Mesendoderm (in vitro differentiated cells): ENCODE measurements at regions not wholly inside any gene's neighbourhood (a gene's known extent, or its start where the extent isn't known, plus 50 kb on each side); places are given as distances from the start of the nearest gene placed in this dataset.
A peak's percentile ranks its signal among the peaks of the same experiment; 100 is the strongest.

ENCODE experiments used
- DNase-seq: peaks from one replicate; pipeline ENCODE4 v3.0.0; 2013
- H2AK5ac ChIP-seq: 2 replicates; pipeline ENCODE4 v1.6.1; 2013; ENCODE audit warnings: low read length, inconsistent platforms
- H2BK120ac ChIP-seq: 2 replicates; pipeline ENCODE4 v1.6.1; 2013; ENCODE audit warnings: low read depth, mild to moderate bottlenecking, low read length, moderate library complexity, mixed read lengths
- H2BK15ac ChIP-seq: replicated peaks from 2 replicates; pipeline ENCODE4 v1.6.1; 2013; ENCODE audit warnings: low read depth, mild to moderate bottlenecking, moderate library complexity
- H2BK5ac ChIP-seq: 2 replicates; pipeline ENCODE4 v1.6.1; 2013; ENCODE audit warnings: low read length, inconsistent platforms
- H3K18ac ChIP-seq: 2 replicates; pipeline ENCODE4 v1.6.1; 2013; ENCODE audit warnings: mild to moderate bottlenecking, low read length, mixed read lengths
- H3K23ac ChIP-seq: one replicate; pipeline ENCODE4 v1.6.1; 2013; ENCODE audit warnings: low read length
- H3K27ac ChIP-seq: 2 replicates; pipeline ENCODE4 v1.5.1; 2013; ENCODE audit warnings: low read depth, mild to moderate bottlenecking, inconsistent platforms, low read length, moderate library complexity
- H3K27me3 ChIP-seq: 2 replicates; pipeline ENCODE4 v1.6.1; 2013; ENCODE audit warnings: low read length, control low read depth, mild to moderate bottlenecking, inconsistent platforms; ENCODE audit not compliant: insufficient read depth, poor library complexity
- H3K36me3 ChIP-seq: 2 replicates; pipeline ENCODE4 v1.6.1; 2013; ENCODE audit warnings: low read length, inconsistent platforms; ENCODE audit not compliant: control insufficient read depth, insufficient read depth
- H3K4ac ChIP-seq: one replicate; pipeline ENCODE4 v1.6.1; 2013; ENCODE audit warnings: low read depth, mild to moderate bottlenecking, low read length, moderate library complexity
- H3K4me1 ChIP-seq: 2 replicates; pipeline ENCODE4 v1.6.1; 2013; ENCODE audit warnings: low read depth, low read length, inconsistent platforms; ENCODE audit not compliant: control insufficient read depth
- H3K4me2 ChIP-seq: 2 replicates; pipeline ENCODE4 v1.6.1; 2013; ENCODE audit warnings: low read length
- H3K4me3 ChIP-seq: 2 replicates; pipeline ENCODE4 v1.5.1; 2013; ENCODE audit warnings: mild to moderate bottlenecking, low read length
- H3K56ac ChIP-seq: one replicate; pipeline ENCODE4 v1.6.1; 2013; ENCODE audit warnings: low read length
- H3K79me1 ChIP-seq: 2 replicates; pipeline ENCODE4 v1.6.1; 2013; ENCODE audit warnings: low read length, inconsistent platforms
- H3K79me2 ChIP-seq: 2 replicates; pipeline ENCODE4 v1.6.1; 2013; ENCODE audit warnings: mild to moderate bottlenecking, low read length; ENCODE audit not compliant: control insufficient read depth, insufficient read depth
- H3K9ac ChIP-seq: 2 replicates; pipeline ENCODE4 v1.6.1; 2013; ENCODE audit warnings: low read length, inconsistent platforms
- H4K5ac ChIP-seq: one replicate; pipeline ENCODE4 v1.6.1; 2013; ENCODE audit warnings: low read length
- H4K8ac ChIP-seq: one replicate; pipeline ENCODE4 v1.6.1; 2013; ENCODE audit warnings: low read depth, mild to moderate bottlenecking, control low read depth, low read length, moderate library complexity
- WGBS: extraction: QIAGEN DNeasy Blood & Tissue Kit; methylation state at CpG from one replicate; pipeline ENCODE4 v1.1.7; 2013; ENCODE audit warnings: low lambda C conversion rate, missing lambda C conversion rate; ENCODE audit not compliant: insufficient coverage; ENCODE audit errors: extremely low coverage; 5-methylcytosine and 5-hydroxymethylcytosine counted together

GRCh38 chr14:37707716-37708115, 112.3 kb downstream of the TTC6 start:
- Histone ChIP-seq H3K79me2 (no peaks in the 10 kb centered on the region), H3K4me3 (no peak overlapping the region), H3K18ac (no peak overlapping the region), H4K5ac (no peak overlapping the region), H3K4me1 (no peaks in the 10 kb centered on the region), H2BK120ac (no peak overlapping the region), H3K23ac (no peak overlapping the region), H3K9ac (no peak overlapping the region), H3K27me3 (no peaks in the 10 kb centered on the region), H2AK5ac (no peak overlapping the region), H4K8ac (no peak overlapping the region), H2BK5ac (no peak overlapping the region), H3K4me2 (no peak overlapping the region), H3K4ac (no peak overlapping the region), H3K79me1 (no peaks in the 10 kb centered on the region), H3K36me3 (no peaks in the 10 kb centered on the region), H3K27ac (no peak overlapping the region), H3K56ac (no peak overlapping the region), H2BK15ac (no peak overlapping the region)
- no CpG with 5 or more reads among the region's 2 CpGs for WGBS
- DNase-seq, result no peak

- Histone ChIP-seq H3K27me3 (no peaks in the 10 kb centered on the region), H3K18ac (no peak overlapping the region), H3K27ac (no peak overlapping the region), H2BK15ac (no peak overlapping the region), H3K4me3 (no peak overlapping the region), H2BK120ac (no peak overlapping the region), H3K23ac (no peak overlapping the region), H4K5ac (no peak overlapping the region), H2AK5ac (no peak overlapping the region), H4K8ac (no peak overlapping the region), H3K36me3 (no peaks in the 10 kb centered on the region), H3K9ac (no peak overlapping the region), H3K79me1 (no peaks in the 10 kb centered on the region), H3K79me2 (no peaks in the 10 kb centered on the region), H3K4ac (no peak overlapping the region), H3K4me1 (no peaks in the 10 kb centered on the region), H3K4me2 (no peak overlapping the region), H2BK5ac (no peak overlapping the region), H3K56ac (no peak overlapping the region)
- no CpG with 5 or more reads among the region's 2 CpGs for WGBS
- no peak for DNase-seq
Measured at GRCh38 chr14:37708481-37708880, 113.1 kb downstream of the TTC6 start.

- WGBS, result no CpG with 5 or more reads among the region's 3 CpGs
- Histone ChIP-seq H2BK120ac (no peak overlapping the region), H3K27me3 (no peaks in the 10 kb centered on the region), H4K8ac (no peak overlapping the region), H3K27ac (no peak overlapping the region), H3K79me2 (no peaks in the 10 kb centered on the region), H3K4me3 (no peak overlapping the region), H4K5ac (no peak overlapping the region), H3K9ac (no peak overlapping the region), H3K56ac (no peak overlapping the region), H3K4me1 (no peaks in the 10 kb centered on the region), H2BK15ac (no peak overlapping the region), H3K79me1 (no peaks in the 10 kb centered on the region), H3K23ac (no peak overlapping the region), H2AK5ac (no peak overlapping the region), H3K36me3 (no peaks in the 10 kb centered on the region), H3K18ac (no peak overlapping the region), H2BK5ac (no peak overlapping the region), H3K4ac (no peak overlapping the region), H3K4me2 (no peak overlapping the region)
- DNase-seq, result peak; percentile 3
Measured at GRCh38 chr14:37709419-37710195, 114.2 kb downstream of the TTC6 start.

GRCh38 chr14:37711356-37711830, 116.0 kb downstream of the TTC6 start:
- no peak overlapping the region for H2BK15ac ChIP-seq
- H3K23ac ChIP-seq, result no peak overlapping the region
- H3K79me2 ChIP-seq, result no peaks in the 10 kb centered on the region
- DNase-seq, result no peak
- H3K4me1 ChIP-seq, result no peaks in the 10 kb centered on the region
- no peaks in the 10 kb centered on the region for H3K79me1 ChIP-seq
- no peak overlapping the region for H3K27ac ChIP-seq
- no peak overlapping the region for H3K9ac ChIP-seq
- no peak overlapping the region for H2BK5ac ChIP-seq
- H3K4ac ChIP-seq, result no peak overlapping the region
- no peaks in the 10 kb centered on the region for H3K36me3 ChIP-seq
- no peak overlapping the region for H3K4me3 ChIP-seq
- no peak overlapping the region for H3K18ac ChIP-seq
- no peak overlapping the region for H2AK5ac ChIP-seq
- no peak overlapping the region for H4K8ac ChIP-seq
- H3K4me2 ChIP-seq, result no peak overlapping the region
- no peak overlapping the region for H3K56ac ChIP-seq
- WGBS, result no CpG with 5 or more reads among the region's 1 CpG
- no peak overlapping the region for H4K5ac ChIP-seq
- H3K27me3 ChIP-seq, result no peaks in the 10 kb centered on the region
- no peak overlapping the region for H2BK120ac ChIP-seq

- Histone ChIP-seq H2AK5ac (no peak overlapping the region), H4K5ac (no peak overlapping the region), H3K27me3 (no peaks in the 10 kb centered on the region), H3K18ac (no peak overlapping the region), H3K4me2 (no peak overlapping the region), H2BK120ac (no peak overlapping the region), H3K4ac (no peak overlapping the region), H2BK5ac (no peak overlapping the region), H3K9ac (no peak overlapping the region), H3K36me3 (no peaks in the 10 kb centered on the region), H2BK15ac (no peak overlapping the region), H3K27ac (no peak overlapping the region), H3K23ac (no peak overlapping the region), H3K4me1 (no peaks in the 10 kb centered on the region), H3K79me2 (no peaks in the 10 kb centered on the region), H4K8ac (no peak overlapping the region), H3K79me1 (no peaks in the 10 kb centered on the region), H3K4me3 (no peak overlapping the region), H3K56ac (no peak overlapping the region)
- no CpG with 5 or more reads among the region's 5 CpGs for WGBS
- no peak for DNase-seq
Measured at GRCh38 chr14:37711831-37712475, 116.5 kb downstream of the TTC6 start.
